T-cell (primary cell): ENCODE measurements at regions not wholly inside any gene's neighbourhood (a gene's known extent, or its start where the extent isn't known, plus 50 kb on each side); places are given as distances from the start of the nearest gene placed in this dataset.

Source experiments
- ATAC-seq, 4 experiments: fragments of 200-7000 bp in 3 of 4; fragments of 150-1000 bp in 1 of 4; cut with Tn5 transposase; replicated peaks in 1 of 4; 1 replicate in 3 of 4; 2 replicates in 1 of 4; pipeline ENCODE4 v1.10.0; 2021; ENCODE audit warnings: moderate library complexity in 3 of 4, mild to moderate bottlenecking in 2 of 4, moderate number of reproducible peaks in 1 of 4
- CTCF ChIA-PET, 2 donors: fragments of 300-600 bp; sonication (Branson Sonifier 250); formaldehyde crosslinking; loops; one replicate each; lab custom pipeline; 2022; ENCODE audit warnings: antibody characterized with exemption in 2 of 2; lab: Charles Lee
- POLR2A ChIA-PET, 2 donors: fragments of 300-600 bp; sonication (Branson Sonifier 250); formaldehyde crosslinking; loops; one replicate each; lab custom pipeline; 2022; ENCODE audit warnings: antibody characterized with exemption in 2 of 2; lab: Charles Lee
- DNase-seq, 35 experiments: peaks; one replicate each; pipeline versions ENCODE4 v3.0.0 to v3.0.0-alpha.2; 2013 to 2023
- H3K27ac ChIP-seq: one replicate; pipeline ENCODE4 v1.5.1; 2013; ENCODE audit warnings: low read length
- H3K27me3 ChIP-seq, 2 experiments: replicated peaks in 1 of 2; 1 replicate in 1 of 2; 2 replicates in 1 of 2; pipeline versions ENCODE4 v1.6.1 to v1.7.0; 2013; ENCODE audit warnings: low read length in 1 of 2, mixed read lengths in 1 of 2; ENCODE audit not compliant: control insufficient read depth in 2 of 2, insufficient read depth in 2 of 2; ENCODE audit errors: extremely low read depth in 1 of 2
- H3K36me3 ChIP-seq, 2 donors: 1 replicate in 1 of 2; 2 replicates in 1 of 2; pipeline versions ENCODE4 v1.6.1 to v1.7.0; 2013; ENCODE audit warnings: low read length in 1 of 2; ENCODE audit not compliant: control insufficient read depth in 2 of 2, insufficient read depth in 1 of 2; ENCODE audit errors: extremely low read depth in 1 of 2
- H3K4me1 ChIP-seq, 2 experiments: 1 replicate in 1 of 2; 2 replicates in 1 of 2; pipeline versions ENCODE4 v1.6.1 to v1.7.0; 2013; ENCODE audit warnings: low read length in 2 of 2, mixed read lengths in 1 of 2; ENCODE audit not compliant: insufficient read depth in 2 of 2, control insufficient read depth in 1 of 2; ENCODE audit errors: extremely low read depth in 1 of 2
- H3K4me3 ChIP-seq, 2 donors: 1 replicate in 1 of 2; 2 replicates in 1 of 2; pipeline versions ENCODE4 v1.5.1 to v1.7.0; 2013; ENCODE audit warnings: mild to moderate bottlenecking in 2 of 2, low read length in 1 of 2, moderate library complexity in 1 of 2; ENCODE audit not compliant: control insufficient read depth in 1 of 2; ENCODE audit errors: extremely low read depth in 1 of 2
- H3K9me3 ChIP-seq: 2 replicates; pipeline ENCODE4 v1.7.0; 2013
- H3K27ac Mint-ChIP-seq, 2 donors: one replicate each; pipeline ENCODE4 v1.8.0; 2020 to 2021; ENCODE audit warnings: mild to moderate bottlenecking in 2 of 2, mixed read lengths in 2 of 2
- H3K27me3 Mint-ChIP-seq, 2 donors: one replicate each; pipeline ENCODE4 v1.8.0; 2021 to 2022; ENCODE audit warnings: mixed read lengths in 2 of 2
- H3K36me3 Mint-ChIP-seq: one replicate; pipeline ENCODE4 v1.8.0; 2021; ENCODE audit warnings: mixed read lengths
- H3K4me1 Mint-ChIP-seq, 3 donors: one replicate each; pipeline ENCODE4 v1.8.0; 2020 to 2022; ENCODE audit warnings: mixed read lengths in 3 of 3, mild to moderate bottlenecking in 1 of 3
- H3K4me3 Mint-ChIP-seq, 3 donors: one replicate each; pipeline ENCODE4 v1.8.0; 2020 to 2022; ENCODE audit warnings: mild to moderate bottlenecking in 3 of 3, mixed read lengths in 3 of 3, moderate library complexity in 3 of 3
- H3K9me3 Mint-ChIP-seq, 3 donors: one replicate each; pipeline ENCODE4 v1.8.0; 2020 to 2022; ENCODE audit warnings: mixed read lengths in 3 of 3
- WGBS: methylation state at CpG from one replicate; pipeline ENCODE4 v1.1.5; 2013; ENCODE audit warnings: missing lambda C conversion rate; ENCODE audit not compliant: insufficient coverage; 5-methylcytosine and 5-hydroxymethylcytosine counted together

- Mint-ChIP-seq H3K27ac (no peak overlapping the region), H3K9me3 (peaks cover 0 to 3% (median 0%) of the 10 kb centered on the region in 3 donors), H3K27me3 (peaks cover 0 to 1% of the 10 kb centered on the region in 2 donors), H3K4me3 (no peak overlapping the region), H3K4me1 (no peaks in the 10 kb centered on the region), H3K36me3 (no peaks in the 10 kb centered on the region)
- CTCF ChIA-PET = no interaction called here
- WGBS = no CpG with 5 or more reads among the region's 2 CpGs
- no peaks in the 10 kb centered on the region for H3K36me3 ChIP-seq
- H3K27ac ChIP-seq = no peak overlapping the region
- H3K9me3 ChIP-seq = no peaks in the 10 kb centered on the region
- POLR2A ChIA-PET = no interaction called here
- no peak overlapping the region for H3K4me3 ChIP-seq
- ATAC-seq (no peak), DNase-seq (no peak)
- H3K4me1 ChIP-seq = no peaks in the 10 kb centered on the region
- no peaks in the 10 kb centered on the region for H3K27me3 ChIP-seq
Measured at GRCh38 chr3:102614021-102614569, 179.3 kb downstream of the ZPLD1 start.

- no peak overlapping the region for H3K4me3 ChIP-seq
- no peak for ATAC-seq
- Mint-ChIP-seq H3K9me3 (peaks cover 0 to 3% (median 0%) of the 10 kb centered on the region in 3 donors), H3K4me1 (no peaks in the 10 kb centered on the region), H3K27ac (no peak overlapping the region), H3K4me3 (no peak overlapping the region), H3K27me3 (peaks cover 0 to 1% of the 10 kb centered on the region in 2 donors), H3K36me3 (no peaks in the 10 kb centered on the region)
- WGBS = 0% methylated on average over 1 of the region's 2 CpGs
- H3K36me3 ChIP-seq = no peaks in the 10 kb centered on the region
- H3K27ac ChIP-seq = no peak overlapping the region
- ChIA-PET POLR2A (no interaction called here), CTCF (no interaction called here)
- no peaks in the 10 kb centered on the region for H3K27me3 ChIP-seq
- H3K9me3 ChIP-seq = no peaks in the 10 kb centered on the region
- DNase-seq = no peak
- H3K4me1 ChIP-seq = no peaks in the 10 kb centered on the region
Measured at GRCh38 chr3:102614585-102614984, 179.8 kb downstream of the ZPLD1 start.

GRCh38 chr3:102617381-102617780 is 182.6 kb downstream of the ZPLD1 start:
- Mint-ChIP-seq H3K27ac (no peak overlapping the region), H3K9me3 (peaks cover 0 to 3% (median 0%) of the 10 kb centered on the region in 3 donors), H3K4me1 (no peaks in the 10 kb centered on the region), H3K36me3 (no peaks in the 10 kb centered on the region), H3K27me3 (peaks cover 0 to 4% of the 10 kb centered on the region in 2 donors), H3K4me3 (no peak overlapping the region)
- ATAC-seq = no peak
- no peak for DNase-seq
- H3K27ac ChIP-seq = no peak overlapping the region
- CTCF ChIA-PET = no interaction called here
- no CpG with 5 or more reads among the region's 4 CpGs for WGBS
- no peak overlapping the region for H3K4me3 ChIP-seq
- peaks cover 0 to 2% of the 10 kb centered on the region in 2 experiments for H3K27me3 ChIP-seq
- POLR2A ChIA-PET = no interaction called here
- no peaks in the 10 kb centered on the region for H3K9me3 ChIP-seq
- no peaks in the 10 kb centered on the region for H3K36me3 ChIP-seq
- H3K4me1 ChIP-seq = no peaks in the 10 kb centered on the region

GRCh38 chr3:102619361-102619760 is 184.5 kb downstream of the ZPLD1 start:
- ChIA-PET POLR2A (no interaction called here), CTCF (no interaction called here)
- no peak for ATAC-seq
- Mint-ChIP-seq H3K9me3 (peaks cover 0 to 3% (median 0%) of the 10 kb centered on the region in 3 donors), H3K36me3 (no peaks in the 10 kb centered on the region), H3K4me3 (no peak overlapping the region), H3K27ac (no peak overlapping the region), H3K27me3 (peaks cover 0 to 4% of the 10 kb centered on the region in 2 donors), H3K4me1 (no peaks in the 10 kb centered on the region)
- no peak overlapping the region for H3K4me3 ChIP-seq
- H3K27me3 ChIP-seq = peaks cover 0 to 2% of the 10 kb centered on the region in 2 experiments
- no peak for DNase-seq
- H3K4me1 ChIP-seq = no peaks in the 10 kb centered on the region
- H3K9me3 ChIP-seq = no peaks in the 10 kb centered on the region
- WGBS = 100% methylated on average over 1 of the region's 1 CpG
- H3K36me3 ChIP-seq = no peaks in the 10 kb centered on the region
- H3K27ac ChIP-seq = no peak overlapping the region

GRCh38 chr3:102629943-102630342 is 195.1 kb downstream of the ZPLD1 start:
- Histone ChIP-seq H3K27me3 (no peaks in the 10 kb centered on the region), H3K4me3 (no peak overlapping the region), H3K4me1 (no peaks in the 10 kb centered on the region), H3K9me3 (no peaks in the 10 kb centered on the region), H3K36me3 (no peaks in the 10 kb centered on the region), H3K27ac (no peak overlapping the region)
- H3K27me3 Mint-ChIP-seq = no peaks in the 10 kb centered on the region
- no peak for ATAC-seq
- H3K36me3 Mint-ChIP-seq = no peaks in the 10 kb centered on the region
- ChIA-PET POLR2A (no interaction called here), CTCF (no interaction called here)
- no peak overlapping the region for H3K4me3 Mint-ChIP-seq
- H3K27ac Mint-ChIP-seq = no peak overlapping the region
- H3K9me3 Mint-ChIP-seq = peaks cover 7 to 9% (median 8%) of the 10 kb centered on the region in 3 donors
- no peak for DNase-seq
- no peaks in the 10 kb centered on the region for H3K4me1 Mint-ChIP-seq

GRCh38 chr3:102630531-102630930 is 195.7 kb downstream of the ZPLD1 start:
- Histone ChIP-seq H3K27me3 (no peaks in the 10 kb centered on the region), H3K9me3 (no peaks in the 10 kb centered on the region), H3K36me3 (no peaks in the 10 kb centered on the region), H3K4me3 (no peak overlapping the region), H3K4me1 (no peaks in the 10 kb centered on the region), H3K27ac (no peak overlapping the region)
- no peak overlapping the region for H3K27ac Mint-ChIP-seq
- H3K36me3 Mint-ChIP-seq = no peaks in the 10 kb centered on the region
- ATAC-seq = no peak
- DNase-seq = no peak
- no peaks in the 10 kb centered on the region for H3K4me1 Mint-ChIP-seq
- CTCF ChIA-PET = no interaction called here
- POLR2A ChIA-PET = no interaction called here
- H3K4me3 Mint-ChIP-seq = no peak overlapping the region
- no peaks in the 10 kb centered on the region for H3K27me3 Mint-ChIP-seq
- no CpG with 5 or more reads among the region's 6 CpGs for WGBS
- H3K9me3 Mint-ChIP-seq = peaks cover 7 to 9% (median 8%) of the 10 kb centered on the region in 3 donors

- peaks cover 0 to 5% of the 10 kb centered on the region in 2 donors for H3K27me3 Mint-ChIP-seq
- Histone ChIP-seq H3K4me1 (no peaks in the 10 kb centered on the region), H3K27ac (no peak overlapping the region), H3K9me3 (no peaks in the 10 kb centered on the region), H3K36me3 (no peaks in the 10 kb centered on the region), H3K27me3 (no peaks in the 10 kb centered on the region), H3K4me3 (no peak overlapping the region)
- no peak for ATAC-seq
- H3K4me3 Mint-ChIP-seq = no peak overlapping the region
- H3K9me3 Mint-ChIP-seq = peaks cover 0 to 6% (median 2%) of the 10 kb centered on the region in 3 donors
- no peak for DNase-seq
- POLR2A ChIA-PET = interaction anchor here in 1 of 2 donors (0.6 kb wide), 1 partner anchor 1828 kb away, joined by 3 read pairs; no protein-coding TSS in a partner anchor
- WGBS = 90% methylated on average over 2 of the region's 4 CpGs
- H3K27ac Mint-ChIP-seq = no peak overlapping the region
- CTCF ChIA-PET = interaction anchor here in 1 of 2 donors (0.5 to 0.9 kb wide), 2 partner anchors 30 to 913 kb away, joined by 3 to 5 read pairs; no protein-coding TSS in a partner anchor
- no peaks in the 10 kb centered on the region for H3K4me1 Mint-ChIP-seq
- H3K36me3 Mint-ChIP-seq = no peaks in the 10 kb centered on the region
Measured at GRCh38 chr3:102643546-102643945, 208.7 kb downstream of the ZPLD1 start.
